HepG2 (cell line): ENCODE measurements at regions not wholly inside any gene's neighbourhood (a gene's known extent, or its start where the extent isn't known, plus 50 kb on each side); places are given as distances from the start of the nearest gene placed in this dataset.

Source experiments
- CREB1 ChIP-seq, 2 experiments: fragments of 450-650 bp in 1 of 2; IDR thresholded peaks; 2 replicates each; pipeline ENCODE4 v1.6.1; 2016 to 2017; ENCODE audit warnings: control low read depth in 1 of 2, mild to moderate bottlenecking in 1 of 2, missing compliant biosample characterization in 1 of 2, missing genetic modification characterization in 1 of 2
- FOXC1 ChIP-seq: sonication (generic); formaldehyde crosslinking; IDR thresholded peaks from 2 replicates; pipeline ENCODE4 v1.8.0; 2022; ENCODE audit warnings: mild to moderate bottlenecking, missing genetic modification reagents, borderline replicate concordance
- GABPA ChIP-seq, 2 experiments: IDR thresholded peaks; 2 replicates each; pipeline ENCODE4 v1.6.1; 2011 to 2016; ENCODE audit warnings: low read depth in 2 of 2, low read length in 1 of 2, missing biosample characterization in 1 of 2, missing genetic modification characterization in 1 of 2
- HIVEP1 ChIP-seq: sonication (generic); formaldehyde crosslinking; IDR thresholded peaks from 2 replicates; pipeline ENCODE4 v1.4.0; 2020; ENCODE audit warnings: mild to moderate bottlenecking, missing genetic modification reagents
- MXI1 ChIP-seq: IDR thresholded peaks from 3 replicates; pipeline ENCODE4 v1.6.1; 2012; ENCODE audit warnings: low read depth, low read length, inconsistent platforms, borderline replicate concordance
- RNF2 ChIP-seq: fragments of 450-650 bp; conservative IDR thresholded peaks from 2 replicates; pipeline ENCODE4 v1.6.1; 2016; ENCODE audit warnings: low read depth
- SOX6 ChIP-seq, 2 experiments: fragments of 450-650 bp in 1 of 2; sonication (generic) in 1 of 2; formaldehyde crosslinking in 1 of 2; IDR thresholded peaks; 2 replicates each; pipeline versions ENCODE4 v1.4.0 to v1.6.1; 2017 to 2020; ENCODE audit warnings: antibody characterized with exemption in 1 of 2, mild to moderate bottlenecking in 1 of 2, missing genetic modification reagents in 1 of 2
- SRSF1 ChIP-seq: fragments of 200-400 bp; formaldehyde crosslinking; optimal IDR thresholded peaks from 2 replicates; pipeline ENCODE3; 2017; ENCODE audit warnings: mild to moderate bottlenecking, low read depth, low read length, moderate library complexity
- SUZ12 ChIP-seq: fragments of 150-350 bp; IDR thresholded peaks from 2 replicates; pipeline ENCODE4 v1.6.1; 2014; ENCODE audit warnings: low read depth, low read length
- YY1 ChIP-seq: IDR thresholded peaks from 2 replicates; pipeline ENCODE4 v1.6.1; 2011; ENCODE audit warnings: low read length, low read depth, moderate library complexity, mild to moderate bottlenecking; ENCODE audit not compliant: insufficient read depth, insufficient replicate concordance
- ZBTB42 ChIP-seq: sonication (generic); formaldehyde crosslinking; IDR thresholded peaks from 2 replicates; pipeline ENCODE4 v1.5.0; 2020; ENCODE audit warnings: mild to moderate bottlenecking, missing genetic modification reagents
- ZNF225 ChIP-seq: sonication (generic); formaldehyde crosslinking; IDR thresholded peaks from 2 replicates; pipeline ENCODE4 v1.4.0; 2020; ENCODE audit warnings: mild to moderate bottlenecking, missing genetic modification reagents
- ZNF432 ChIP-seq: sonication (generic); formaldehyde crosslinking; IDR thresholded peaks from 2 replicates; pipeline ENCODE4 v1.5.0; 2020; ENCODE audit warnings: missing genetic modification reagents, mild to moderate bottlenecking, borderline replicate concordance
- ZNF468 ChIP-seq: sonication (generic); formaldehyde crosslinking; IDR thresholded peaks from 2 replicates; pipeline ENCODE4 v1.8.0; 2022; ENCODE audit warnings: mild to moderate bottlenecking, moderate library complexity, missing genetic modification reagents
- ZNF564 ChIP-seq: sonication (generic); formaldehyde crosslinking; IDR thresholded peaks from 2 replicates; pipeline ENCODE4 v1.8.1; 2023; ENCODE audit warnings: mild to moderate bottlenecking, missing genetic modification reagents
- ZNF572 ChIP-seq: sonication (generic); formaldehyde crosslinking; IDR thresholded peaks from 2 replicates; pipeline ENCODE4 v1.5.1; 2020; ENCODE audit warnings: mild to moderate bottlenecking, missing genetic modification reagents
- ZNF879 ChIP-seq: sonication (generic); formaldehyde crosslinking; IDR thresholded peaks from 2 replicates; pipeline ENCODE4 v1.8.1; 2023; ENCODE audit warnings: missing genetic modification reagents
- ZSCAN21 ChIP-seq: sonication (generic); formaldehyde crosslinking; IDR thresholded peaks from 2 replicates; pipeline ENCODE4 v1.8.0; 2022; ENCODE audit warnings: mild to moderate bottlenecking, missing genetic modification reagents, moderate library complexity, borderline replicate concordance
- TF ChIP-seq, protein P1 (sequence below): sonication (generic); formaldehyde crosslinking; IDR thresholded peaks from 2 replicates; pipeline ENCODE4 v1.4.0; 2020; ENCODE audit warnings: mild to moderate bottlenecking, missing genetic modification reagents
- TF ChIP-seq, protein P2 (sequence below): sonication (generic); formaldehyde crosslinking; IDR thresholded peaks from 2 replicates; pipeline ENCODE4 v1.4.0; 2020; ENCODE audit warnings: missing genetic modification reagents
- TF ChIP-seq, protein P3 (sequence below): sonication (generic); formaldehyde crosslinking; IDR thresholded peaks from 2 replicates; pipeline ENCODE4 v1.4.0; 2020; ENCODE audit warnings: missing genetic modification reagents, low read depth, mild to moderate bottlenecking, borderline replicate concordance
- TF ChIP-seq, protein P4 (sequence below), 2 experiments: sonication (generic) in 1 of 2; formaldehyde crosslinking in 1 of 2; IDR thresholded peaks; 2 replicates each; pipeline versions ENCODE4 v1.4.0 to v1.6.1; 2018 to 2020; ENCODE audit warnings: missing genetic modification reagents in 2 of 2, borderline replicate concordance in 1 of 2, low read depth in 1 of 2, mild to moderate bottlenecking in 1 of 2, missing biosample characterization in 1 of 2
- TF ChIP-seq, protein P5 (sequence below): sonication (generic); formaldehyde crosslinking; IDR thresholded peaks from 2 replicates; pipeline ENCODE4 v1.8.0; 2022; ENCODE audit warnings: mild to moderate bottlenecking, missing genetic modification reagents

DNA sequence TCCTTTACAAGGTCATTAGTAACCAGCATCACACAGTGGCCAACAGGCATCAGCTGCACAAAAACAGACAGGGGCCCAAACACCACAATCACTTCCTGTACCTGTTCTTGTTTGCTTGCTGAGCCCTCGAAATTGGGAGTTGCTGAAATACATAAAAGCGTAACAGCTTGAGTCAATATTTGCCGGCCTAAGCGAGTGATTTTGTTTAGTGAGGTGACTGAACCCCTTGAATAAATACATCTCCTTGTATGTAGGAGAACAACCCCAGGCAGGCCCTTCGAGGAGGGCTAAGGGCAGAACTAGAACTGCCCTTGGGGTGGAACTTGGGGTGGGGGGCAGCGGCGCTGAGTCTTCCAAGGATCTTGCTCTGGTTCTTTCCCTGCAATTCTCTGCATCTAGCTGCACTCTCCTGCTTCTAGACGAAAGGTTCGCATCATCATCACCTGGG is 502.5 kb downstream of the RASEF start (continued):
- TF ChIP-seq, protein P1, sequence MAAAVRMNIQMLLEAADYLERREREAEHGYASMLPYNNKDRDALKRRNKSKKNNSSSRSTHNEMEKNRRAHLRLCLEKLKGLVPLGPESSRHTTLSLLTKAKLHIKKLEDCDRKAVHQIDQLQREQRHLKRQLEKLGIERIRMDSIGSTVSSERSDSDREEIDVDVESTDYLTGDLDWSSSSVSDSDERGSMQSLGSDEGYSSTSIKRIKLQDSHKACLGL = no peak
- TF ChIP-seq HIVEP1 (CRISPR knock-in tag) = no peak
- TF ChIP-seq, protein P2, sequence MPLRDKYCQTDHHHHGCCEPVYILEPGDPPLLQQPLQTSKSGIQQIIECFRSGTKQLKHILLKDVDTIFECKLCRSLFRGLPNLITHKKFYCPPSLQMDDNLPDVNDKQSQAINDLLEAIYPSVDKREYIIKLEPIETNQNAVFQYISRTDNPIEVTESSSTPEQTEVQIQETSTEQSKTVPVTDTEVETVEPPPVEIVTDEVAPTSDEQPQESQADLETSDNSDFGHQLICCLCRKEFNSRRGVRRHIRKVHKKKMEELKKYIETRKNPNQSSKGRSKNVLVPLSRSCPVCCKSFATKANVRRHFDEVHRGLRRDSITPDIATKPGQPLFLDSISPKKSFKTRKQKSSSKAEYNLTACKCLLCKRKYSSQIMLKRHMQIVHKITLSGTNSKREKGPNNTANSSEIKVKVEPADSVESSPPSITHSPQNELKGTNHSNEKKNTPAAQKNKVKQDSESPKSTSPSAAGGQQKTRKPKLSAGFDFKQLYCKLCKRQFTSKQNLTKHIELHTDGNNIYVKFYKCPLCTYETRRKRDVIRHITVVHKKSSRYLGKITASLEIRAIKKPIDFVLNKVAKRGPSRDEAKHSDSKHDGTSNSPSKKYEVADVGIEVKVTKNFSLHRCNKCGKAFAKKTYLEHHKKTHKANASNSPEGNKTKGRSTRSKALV (CRISPR knock-in tag) = 0 out of 2 replicates have a peak, but pooled peaks have one; percentile 68
- TF ChIP-seq ZNF564 (CRISPR knock-in tag) = peak; percentile 73; the same call in 1 of the 2 replicates
- no peak for TF ChIP-seq CREB1 (IDR thresholded peaks at IDR 0.05)
- TF ChIP-seq CREB1 (CRISPR knock-in tag; IDR thresholded peaks at IDR 0.05) = peak; percentile 81
- no peak for TF ChIP-seq ZNF225 (CRISPR knock-in tag)
- no peak for TF ChIP-seq SRSF1
- no peak for TF ChIP-seq ZNF468
- TF ChIP-seq, protein P3, sequence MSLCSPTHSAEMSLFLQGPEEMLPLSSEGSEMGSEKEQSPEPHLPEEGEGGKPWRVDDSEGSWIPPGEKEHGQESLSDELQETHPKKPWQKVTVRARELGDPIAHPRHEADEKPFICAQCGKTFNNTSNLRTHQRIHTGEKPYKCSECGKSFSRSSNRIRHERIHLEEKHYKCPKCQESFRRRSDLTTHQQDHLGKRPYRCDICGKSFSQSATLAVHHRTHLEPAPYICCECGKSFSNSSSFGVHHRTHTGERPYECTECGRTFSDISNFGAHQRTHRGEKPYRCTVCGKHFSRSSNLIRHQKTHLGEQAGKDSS (CRISPR knock-in tag) = no peak
- TF ChIP-seq SUZ12 = no peak
- TF ChIP-seq ZBTB42 (CRISPR knock-in tag) = no peak
- no peak for TF ChIP-seq ZNF879
- peak; percentile 57; the same call in 1 of the 2 replicates for TF ChIP-seq ZSCAN21 (CRISPR knock-in tag)
- TF ChIP-seq, protein P4, sequence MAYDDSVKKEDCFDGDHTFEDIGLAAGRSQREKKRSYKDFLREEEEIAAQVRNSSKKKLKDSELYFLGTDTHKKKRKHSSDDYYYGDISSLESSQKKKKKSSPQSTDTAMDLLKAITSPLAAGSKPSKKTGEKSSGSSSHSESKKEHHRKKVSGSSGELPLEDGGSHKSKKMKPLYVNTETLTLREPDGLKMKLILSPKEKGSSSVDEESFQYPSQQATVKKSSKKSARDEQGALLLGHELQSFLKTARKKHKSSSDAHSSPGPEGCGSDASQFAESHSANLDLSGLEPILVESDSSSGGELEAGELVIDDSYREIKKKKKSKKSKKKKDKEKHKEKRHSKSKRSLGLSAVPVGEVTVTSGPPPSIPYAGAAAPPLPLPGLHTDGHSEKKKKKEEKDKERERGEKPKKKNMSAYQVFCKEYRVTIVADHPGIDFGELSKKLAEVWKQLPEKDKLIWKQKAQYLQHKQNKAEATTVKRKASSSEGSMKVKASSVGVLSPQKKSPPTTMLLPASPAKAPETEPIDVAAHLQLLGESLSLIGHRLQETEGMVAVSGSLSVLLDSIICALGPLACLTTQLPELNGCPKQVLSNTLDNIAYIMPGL (CRISPR knock-in tag; IDR thresholded peaks at IDR 0.05; ENCODE audit: borderline replicate concordance in 1 of 2, low read depth in 1 of 2) = peak in 1 of 2 experiments; percentile 49; a peak in 1 of 4 replicates
- TF ChIP-seq ZNF572 (CRISPR knock-in tag) = no peak
- no peak for TF ChIP-seq GABPA (IDR thresholded peaks at IDR 0.05; ENCODE audit: low read depth, low read length)
- peak; percentile 51 for TF ChIP-seq GABPA (CRISPR knock-in tag; IDR thresholded peaks at IDR 0.05; ENCODE audit: low read depth)
- no peak for TF ChIP-seq SOX6 (IDR thresholded peaks at IDR 0.05)
- TF ChIP-seq SOX6 (CRISPR knock-in tag; IDR thresholded peaks at IDR 0.05) = peak; percentile 98
- TF ChIP-seq, protein P5, sequence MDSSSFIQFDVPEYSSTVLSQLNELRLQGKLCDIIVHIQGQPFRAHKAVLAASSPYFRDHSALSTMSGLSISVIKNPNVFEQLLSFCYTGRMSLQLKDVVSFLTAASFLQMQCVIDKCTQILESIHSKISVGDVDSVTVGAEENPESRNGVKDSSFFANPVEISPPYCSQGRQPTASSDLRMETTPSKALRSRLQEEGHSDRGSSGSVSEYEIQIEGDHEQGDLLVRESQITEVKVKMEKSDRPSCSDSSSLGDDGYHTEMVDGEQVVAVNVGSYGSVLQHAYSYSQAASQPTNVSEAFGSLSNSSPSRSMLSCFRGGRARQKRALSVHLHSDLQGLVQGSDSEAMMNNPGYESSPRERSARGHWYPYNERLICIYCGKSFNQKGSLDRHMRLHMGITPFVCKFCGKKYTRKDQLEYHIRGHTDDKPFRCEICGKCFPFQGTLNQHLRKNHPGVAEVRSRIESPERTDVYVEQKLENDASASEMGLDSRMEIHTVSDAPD (CRISPR knock-in tag) = 0 out of 2 replicates have a peak, but pooled peaks have one; percentile 73
- TF ChIP-seq MXI1 = no peak; the same call in 2 of the 3 replicates
- no peak for TF ChIP-seq RNF2
- TF ChIP-seq ZNF432 (CRISPR knock-in tag) = no peak
- TF ChIP-seq FOXC1 (CRISPR knock-in tag) = peak; percentile 27; the same call in 1 of the 2 replicates
- no peak for TF ChIP-seq YY1
